G401.6 (cell line): ENCODE measurements at regions not wholly inside any gene's neighbourhood (a gene's known extent, or its start where the extent isn't known, plus 50 kb on each side); places are given as distances from the start of the nearest gene placed in this dataset.

ENCODE experiments used
- FAIRE-seq: peaks from 2 replicates; lab custom pipeline; 2012; peaks lifted over from hg19 to GRCh38; lab: Jason Lieb, UNC

GRCh38 chrX:149274516-149275105 lies 230.5 kb downstream of the IDS start:
- no peak for FAIRE-seq

DNA sequence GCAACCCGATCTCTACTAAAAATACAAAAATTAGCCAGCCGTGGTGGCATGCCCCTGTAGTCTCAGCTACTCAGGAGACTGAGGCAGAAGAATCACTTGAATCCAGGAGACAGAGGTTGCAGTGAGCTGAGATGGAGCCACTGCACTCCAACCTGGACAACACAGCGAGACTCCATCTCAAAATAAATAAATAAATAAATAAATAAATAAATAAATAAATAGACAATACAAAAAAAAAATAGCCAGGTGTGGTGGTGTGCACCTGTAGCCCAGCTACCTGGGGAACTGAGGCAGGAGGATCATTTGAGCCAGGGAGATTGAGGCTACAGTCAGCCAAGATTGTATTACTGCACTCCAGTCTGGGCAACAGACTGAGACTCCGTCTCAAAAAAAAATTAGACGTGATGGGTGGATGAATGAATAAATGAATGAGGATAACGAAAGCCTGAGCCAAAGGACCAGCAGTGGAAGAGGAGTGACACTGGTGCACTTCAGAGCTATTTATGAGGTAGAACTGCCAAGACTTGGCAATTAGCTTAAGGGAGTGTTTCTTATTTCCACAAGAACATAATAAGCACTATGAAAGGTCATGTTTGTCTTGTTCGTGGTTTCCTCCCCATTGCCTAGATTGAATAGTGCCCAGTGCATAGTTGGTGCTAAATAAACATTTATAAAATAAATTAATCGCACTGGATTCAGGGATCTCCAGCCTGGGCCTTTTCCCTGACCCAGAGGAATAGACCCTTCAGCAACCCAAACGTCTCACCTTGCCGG lies 232.2 kb downstream of the IDS start:
- no peak for FAIRE-seq

GRCh38 chrX:149267878-149268813 lies 237.0 kb downstream of the IDS start:
- FAIRE-seq: no peak

DNA sequence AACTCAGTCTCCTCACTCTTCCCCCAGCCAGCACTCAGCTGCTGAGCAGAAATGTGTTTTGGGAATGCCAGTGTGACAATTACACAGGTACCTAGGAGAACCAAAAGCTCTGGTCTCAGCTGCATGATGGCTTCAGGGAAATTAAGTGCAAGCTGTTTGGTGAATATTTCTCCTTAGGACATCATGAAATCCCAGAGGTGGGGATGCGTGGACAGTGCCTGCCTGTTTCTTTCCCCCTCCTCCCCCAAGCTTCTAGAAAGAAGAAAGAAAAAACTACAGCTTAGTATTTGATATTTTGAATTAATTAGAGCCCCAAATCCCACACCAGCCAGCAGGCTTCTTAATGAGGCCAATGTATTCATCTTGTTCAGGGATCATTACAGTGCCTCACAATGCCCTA lies 243.0 kb downstream of the IDS start:
- no peak for FAIRE-seq

DNA sequence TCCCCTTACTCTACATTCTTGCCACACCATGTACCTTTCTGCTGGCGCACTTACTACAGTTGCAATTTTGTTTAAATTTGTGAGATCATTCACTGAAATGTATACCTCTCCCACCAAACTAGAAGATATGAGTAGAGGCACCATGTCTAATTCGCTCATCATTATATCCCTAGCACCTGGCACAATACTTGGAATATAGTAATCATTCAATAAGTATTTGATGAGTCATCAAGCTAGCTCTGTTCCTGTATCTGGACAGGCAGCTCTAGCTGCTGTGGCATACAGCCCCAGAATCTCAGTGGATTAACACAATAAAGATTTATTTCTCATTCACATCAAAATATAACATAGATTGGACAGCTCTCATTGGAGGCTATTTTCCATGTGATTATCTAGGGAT lies 245.9 kb downstream of the IDS start:
- no peak for FAIRE-seq

GRCh38 chrX:149255860-149256259 lies 249.2 kb downstream of the IDS start:
- no peak for FAIRE-seq

DNA sequence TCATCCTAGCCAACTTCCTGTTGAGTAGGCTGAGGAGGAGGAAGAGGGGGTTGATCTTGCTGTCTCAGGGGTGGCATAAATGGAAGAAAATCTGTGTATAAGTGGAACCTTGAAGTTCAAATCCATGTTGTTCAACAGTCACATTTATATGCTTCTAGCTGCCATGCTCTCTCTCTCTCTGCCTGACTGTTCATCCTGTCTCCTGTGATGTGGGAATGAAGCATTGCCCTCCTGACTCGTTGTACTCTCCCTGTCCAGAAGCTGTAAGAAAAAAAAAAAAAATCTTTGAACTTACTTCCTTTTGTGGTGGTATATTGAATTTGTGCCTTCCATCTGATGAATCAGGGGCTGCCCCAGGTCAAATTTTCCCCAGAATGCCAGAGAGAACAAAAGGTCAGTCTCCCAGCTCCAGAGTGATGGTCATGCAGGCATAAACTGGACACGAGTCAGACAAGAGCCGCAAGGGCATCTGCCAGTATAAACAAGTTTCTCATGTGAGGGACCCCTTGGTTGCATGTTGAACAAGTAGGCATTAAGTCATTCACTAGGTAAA lies 257.0 kb downstream of the IDS start:
- FAIRE-seq: no peak

GRCh38 chrX:149230689-149231088 lies 274.4 kb downstream of the IDS start:
- no peak for FAIRE-seq

GRCh38 chrX:149223854-149224253 lies 281.3 kb downstream of the IDS start:
- no peak for FAIRE-seq

- no peak for FAIRE-seq
Observed at GRCh38 chrX:149222040-149222439, 283.1 kb downstream of the IDS start.

DNA sequence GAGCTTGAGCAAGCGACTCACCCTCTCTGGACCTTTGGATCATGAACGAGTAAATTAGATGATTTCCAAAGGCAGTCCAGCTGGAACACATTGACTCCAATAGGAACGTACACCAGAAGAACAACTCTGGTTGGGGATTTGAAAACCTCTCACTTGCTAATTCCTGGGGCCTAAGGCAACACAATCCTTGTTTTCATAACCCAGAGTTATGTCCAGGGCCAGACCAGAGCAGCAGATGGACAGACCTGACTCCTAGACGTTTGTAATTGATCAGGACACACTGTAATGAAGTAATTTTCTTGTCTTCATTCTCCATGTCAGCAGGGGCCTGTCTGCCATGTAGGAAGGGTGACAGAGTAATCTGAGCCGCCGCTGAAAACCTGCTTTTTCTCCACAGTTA lies 283.9 kb downstream of the IDS start:
- FAIRE-seq: no peak

DNA sequence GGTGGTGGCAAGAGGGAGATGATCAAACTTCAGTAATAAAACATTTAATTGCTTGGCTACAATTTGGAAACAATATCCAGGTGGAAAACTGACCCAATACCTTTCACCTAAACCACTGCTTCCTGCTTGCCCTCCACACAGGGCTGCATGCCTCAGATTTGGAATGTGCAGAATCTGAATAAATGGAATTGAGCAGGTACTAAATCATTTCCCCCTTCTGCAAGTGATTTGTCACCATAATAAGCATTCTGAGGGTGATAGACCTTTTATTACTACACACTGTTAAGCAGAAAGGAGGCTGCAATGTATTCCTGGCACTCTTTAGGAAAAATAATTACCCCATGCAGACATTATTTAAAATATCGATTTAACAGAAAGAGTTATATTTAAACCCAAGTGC lies 291.8 kb downstream of the IDS start:
- FAIRE-seq: no peak

GRCh38 chrX:149208307-149208706 lies 296.8 kb downstream of the IDS start:
- no peak for FAIRE-seq

DNA sequence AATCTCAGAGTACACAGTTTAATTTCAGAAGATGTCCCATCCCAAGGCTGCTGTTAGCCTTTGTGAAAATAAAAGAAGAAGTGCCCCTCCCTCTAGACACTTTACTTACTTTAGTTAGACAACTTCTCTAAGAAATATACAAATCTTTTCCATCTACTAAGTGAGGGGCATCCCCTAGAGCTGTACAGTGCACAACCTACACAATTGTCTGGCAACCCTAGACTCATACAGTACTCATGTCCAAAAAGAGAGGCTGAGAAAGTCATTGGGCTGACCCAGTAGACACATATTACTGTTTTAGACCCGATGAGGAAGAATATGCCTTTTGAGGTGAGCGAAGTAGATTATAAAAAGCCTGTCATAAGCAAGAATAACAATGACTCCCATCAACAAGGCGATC lies 297.6 kb downstream of the IDS start:
- FAIRE-seq: no peak

DNA sequence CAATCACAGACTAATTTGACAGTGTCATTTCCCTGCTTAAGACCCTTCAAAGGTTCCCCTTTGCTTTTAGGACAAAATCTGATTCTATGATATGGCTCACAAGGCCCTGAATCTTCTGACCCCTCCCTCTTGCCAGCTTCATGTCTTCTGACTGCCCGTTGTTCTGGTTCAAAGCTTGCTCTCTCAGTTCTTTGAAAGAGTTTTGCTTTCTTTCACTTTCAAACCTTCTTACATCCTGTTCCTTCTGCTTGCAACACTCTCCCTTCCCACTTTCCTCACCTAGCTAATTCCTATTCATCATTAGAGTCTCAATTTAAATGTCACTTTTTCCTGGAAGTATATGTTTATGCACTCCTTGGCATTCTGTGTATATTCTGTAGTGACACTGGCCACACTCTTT lies 299.2 kb downstream of the IDS start:
- no peak for FAIRE-seq

DNA sequence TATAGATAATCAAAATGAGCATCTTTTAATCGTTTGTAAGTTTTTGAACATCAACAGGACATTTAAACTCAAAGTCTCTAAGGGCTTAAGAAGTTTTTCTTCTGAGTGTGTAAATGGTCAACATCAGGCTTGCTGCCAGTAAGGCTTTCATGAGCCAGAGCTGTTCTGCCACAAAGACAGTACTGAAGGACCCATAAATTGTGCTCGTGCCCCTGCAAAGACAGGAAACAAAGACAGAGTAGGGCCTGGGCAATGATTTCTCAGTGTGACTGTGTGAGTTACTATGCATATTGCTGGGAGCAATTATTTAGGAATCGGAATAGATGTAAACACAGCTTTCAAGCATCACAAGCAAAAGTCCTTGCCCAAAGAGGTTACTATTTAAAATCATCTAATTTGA lies 300.0 kb downstream of the IDS start:
- FAIRE-seq: no peak

DNA sequence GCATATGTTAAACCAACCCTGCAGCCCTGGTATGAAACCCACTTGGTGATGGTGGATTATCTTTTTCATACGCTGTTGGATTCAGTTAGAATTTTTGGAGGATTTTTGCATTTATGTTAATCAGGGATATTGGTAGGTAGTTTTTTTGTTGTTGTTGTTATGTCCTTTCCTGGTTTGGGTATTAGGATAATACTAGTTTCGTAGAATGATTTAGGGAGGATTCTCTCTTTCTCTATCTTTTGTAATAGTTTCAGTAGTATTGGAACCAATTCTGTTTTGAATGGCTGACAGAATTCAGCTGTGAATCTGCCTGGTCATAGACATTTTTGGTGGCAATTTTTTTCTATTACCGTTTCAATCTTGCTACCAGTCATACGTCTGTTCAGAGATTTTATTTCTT lies 305.4 kb downstream of the IDS start:
- FAIRE-seq: no peak

- no peak for FAIRE-seq
Observed at GRCh38 chrX:149198980-149199732, 305.9 kb downstream of the IDS start.

GRCh38 chrX:149185087-149185486 lies 320.0 kb downstream of the IDS start:
- FAIRE-seq: no peak

GRCh38 chrX:149161435-149162088 lies 343.5 kb downstream of the IDS start:
- FAIRE-seq: no peak

DNA sequence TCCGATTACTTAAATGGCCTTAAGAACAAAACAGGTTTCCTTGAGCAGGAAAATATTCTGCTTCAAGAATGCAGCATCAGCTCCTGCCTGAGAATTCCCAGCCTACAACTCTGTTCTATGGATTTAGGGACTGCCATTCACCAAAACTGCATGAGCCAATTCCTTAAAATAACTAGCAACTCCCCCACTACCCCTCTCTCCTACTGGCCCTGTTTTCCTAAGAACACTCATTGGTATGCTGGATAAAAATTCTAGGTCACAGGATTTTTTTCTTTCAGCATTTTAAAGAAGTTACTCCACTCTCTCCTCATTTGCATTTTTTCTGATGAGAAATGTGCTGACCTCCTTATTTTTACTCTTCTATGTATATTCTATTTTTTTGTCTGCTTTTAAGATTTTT lies 347.1 kb downstream of the IDS start:
- no peak for FAIRE-seq

- no peak for FAIRE-seq
Observed at GRCh38 chrX:149152941-149153340, 352.2 kb downstream of the IDS start.
